Adipocyte (in vitro differentiated cells): ENCODE measurements at regions not wholly inside any gene's neighbourhood (a gene's known extent, or its start where the extent isn't known, plus 50 kb on each side); places are given as distances from the start of the nearest gene placed in this dataset.
A peak's percentile ranks its signal among the peaks of the same experiment; 100 is the strongest.

Experiments
- DNase-seq: peaks from one replicate; pipeline ENCODE4 v3.0.0-alpha.2; 2015; ENCODE audit warnings: low read depth
- H3K27me3 ChIP-seq: replicated peaks from 2 replicates; pipeline ENCODE4 v1.7.0; 2013; ENCODE audit warnings: mild to moderate bottlenecking, low read length, moderate library complexity; ENCODE audit not compliant: control insufficient read depth, insufficient read depth
- H3K36me3 ChIP-seq: 2 replicates; pipeline ENCODE4 v1.7.0; 2013; ENCODE audit warnings: low read length, mild to moderate bottlenecking, moderate library complexity; ENCODE audit not compliant: control insufficient read depth, insufficient read depth, severe bottlenecking
- H3K4me1 ChIP-seq: 2 replicates; pipeline ENCODE4 v1.7.0; 2013; ENCODE audit warnings: mild to moderate bottlenecking, low read length, moderate library complexity; ENCODE audit not compliant: control insufficient read depth, insufficient read depth
- H3K4me3 ChIP-seq: 2 replicates; pipeline ENCODE4 v1.7.0; 2013; ENCODE audit warnings: mild to moderate bottlenecking, low read length, moderate library complexity
- H3K9ac ChIP-seq: 2 replicates; pipeline ENCODE4 v1.7.0; 2013; ENCODE audit warnings: mild to moderate bottlenecking, low read length, moderate library complexity
- H3K9me3 ChIP-seq: 2 replicates; pipeline ENCODE4 v1.7.0; 2013; ENCODE audit warnings: mild to moderate bottlenecking, low read length, moderate library complexity; ENCODE audit not compliant: control insufficient read depth

- Histone ChIP-seq H3K9me3 (no peaks in the 10 kb centered on the region), H3K27me3 (peaks cover 16% of the 10 kb centered on the region)
- DNase-seq: peak; percentile 66
Observed at GRCh38 chr1:29513357-29513756, 277.0 kb downstream of the PTPRU start.

GRCh38 chr1:29511436-29511835 is 275.1 kb downstream of the PTPRU start:
- Histone ChIP-seq H3K4me3 (no peak overlapping the region), H3K36me3 (no peaks in the 10 kb centered on the region), H3K9me3 (no peaks in the 10 kb centered on the region)

More at GRCh38 chr1:29513357-29513756, 277.0 kb downstream of the PTPRU start:
- H3K36me3 ChIP-seq: no peaks in the 10 kb centered on the region
- H3K4me1 ChIP-seq: no peaks in the 10 kb centered on the region
- no peak overlapping the region for H3K9ac ChIP-seq
- no peak overlapping the region for H3K4me3 ChIP-seq

GRCh38 chr1:29508458-29509107 is 272.3 kb downstream of the PTPRU start:
- DNase-seq: no peak

More at GRCh38 chr1:29511436-29511835, 275.1 kb downstream of the PTPRU start:
- H3K9ac ChIP-seq: no peak overlapping the region
- no peaks in the 10 kb centered on the region for H3K4me1 ChIP-seq
- DNase-seq: no peak
- H3K27me3 ChIP-seq: peaks cover 16% of the 10 kb centered on the region

GRCh38 chr1:29506678-29507225 is 270.4 kb downstream of the PTPRU start:
- peaks cover 12% of the 10 kb centered on the region for H3K4me1 ChIP-seq
- no peak for DNase-seq
- no peak overlapping the region for H3K4me3 ChIP-seq
- H3K9ac ChIP-seq: no peak overlapping the region
- peaks cover 7% of the 10 kb centered on the region for H3K27me3 ChIP-seq
- H3K9me3 ChIP-seq: no peaks in the 10 kb centered on the region
- no peaks in the 10 kb centered on the region for H3K36me3 ChIP-seq

More at GRCh38 chr1:29508458-29509107, 272.3 kb downstream of the PTPRU start:
- H3K36me3 ChIP-seq: no peaks in the 10 kb centered on the region
- no peaks in the 10 kb centered on the region for H3K9me3 ChIP-seq
- H3K4me1 ChIP-seq: peaks cover 10% of the 10 kb centered on the region
- no peak overlapping the region for H3K4me3 ChIP-seq
- no peak overlapping the region for H3K9ac ChIP-seq
- peaks cover 7% of the 10 kb centered on the region for H3K27me3 ChIP-seq

- DNase-seq: no peak
- Histone ChIP-seq H3K4me1 (peaks cover 12% of the 10 kb centered on the region), H3K9ac (no peak overlapping the region), H3K9me3 (no peaks in the 10 kb centered on the region), H3K27me3 (peaks cover 7% of the 10 kb centered on the region), H3K4me3 (no peak overlapping the region), H3K36me3 (no peaks in the 10 kb centered on the region)
Observed at GRCh38 chr1:29505532-29506220, 269.4 kb downstream of the PTPRU start.

GRCh38 chr1:29504709-29505410 is 268.5 kb downstream of the PTPRU start:
- peaks cover 12% of the 10 kb centered on the region for H3K4me1 ChIP-seq
- H3K27me3 ChIP-seq: peaks cover 7% of the 10 kb centered on the region
- H3K4me3 ChIP-seq: no peak overlapping the region
- no peak overlapping the region for H3K9ac ChIP-seq
- no peaks in the 10 kb centered on the region for H3K36me3 ChIP-seq
- no peak for DNase-seq
- no peaks in the 10 kb centered on the region for H3K9me3 ChIP-seq

GRCh38 chr1:29504196-29504595 is 267.9 kb downstream of the PTPRU start:
- no peaks in the 10 kb centered on the region for H3K36me3 ChIP-seq
- H3K4me1 ChIP-seq: peaks cover 12% of the 10 kb centered on the region
- H3K27me3 ChIP-seq: peaks cover 7% of the 10 kb centered on the region
- no peaks in the 10 kb centered on the region for H3K9me3 ChIP-seq
- no peak overlapping the region for H3K9ac ChIP-seq
- DNase-seq: peak; percentile 83
- no peak overlapping the region for H3K4me3 ChIP-seq

GRCh38 chr1:29502911-29503840 is 266.9 kb downstream of the PTPRU start:
- H3K27me3 ChIP-seq: peaks cover 8% of the 10 kb centered on the region
- H3K9ac ChIP-seq: no peak overlapping the region
- H3K36me3 ChIP-seq: no peaks in the 10 kb centered on the region
- peaks cover 12% of the 10 kb centered on the region for H3K4me1 ChIP-seq
- DNase-seq: no peak
- H3K4me3 ChIP-seq: no peak overlapping the region
- no peaks in the 10 kb centered on the region for H3K9me3 ChIP-seq

- H3K9ac ChIP-seq: no peak overlapping the region
- peaks cover 12% of the 10 kb centered on the region for H3K27me3 ChIP-seq
- no peak overlapping the region for H3K4me3 ChIP-seq
- no peaks in the 10 kb centered on the region for H3K9me3 ChIP-seq
- peaks cover 12% of the 10 kb centered on the region for H3K4me1 ChIP-seq
- H3K36me3 ChIP-seq: no peaks in the 10 kb centered on the region
- no peak for DNase-seq
Observed at GRCh38 chr1:29502225-29502910, 266.0 kb downstream of the PTPRU start.
